Endodermal cell (in vitro differentiated cells): ENCODE measurements at regions not wholly inside any gene's neighbourhood (a gene's known extent, or its start where the extent isn't known, plus 50 kb on each side); places are given as distances from the start of the nearest gene placed in this dataset.
A peak's percentile ranks its signal among the peaks of the same experiment; 100 is the strongest.
"Not testable (repeated sequence)": the region's sequence is repeated elsewhere in the genome, so short reads cannot be mapped to it uniquely, and the experiment has no call there.

ENCODE experiments used
- DNase-seq: peaks from one replicate; pipeline ENCODE4 v3.0.0-alpha.2; 2017
- H3K27ac ChIP-seq: 2 replicates; pipeline ENCODE4 v1.5.1; 2013; ENCODE audit warnings: mild to moderate bottlenecking, low read depth, low read length, moderate library complexity
- H3K27me3 ChIP-seq: 2 replicates; pipeline ENCODE4 v1.6.1; 2013; ENCODE audit warnings: mild to moderate bottlenecking, low read length, moderate library complexity; ENCODE audit not compliant: insufficient read depth, control insufficient read depth, poor library complexity, severe bottlenecking
- H3K36me3 ChIP-seq: 2 replicates; pipeline ENCODE4 v1.7.0; 2013; ENCODE audit warnings: mild to moderate bottlenecking, low read length, moderate library complexity; ENCODE audit not compliant: control insufficient read depth, insufficient read depth
- H3K4me1 ChIP-seq: one replicate; pipeline ENCODE4 v1.7.0; 2013; ENCODE audit warnings: low read length; ENCODE audit not compliant: control insufficient read depth, insufficient read depth
- H3K4me3 ChIP-seq: 2 replicates; pipeline ENCODE4 v1.5.1; 2013; ENCODE audit warnings: mild to moderate bottlenecking, low read length, moderate library complexity
- H3K9ac ChIP-seq: 2 replicates; pipeline ENCODE4 v1.6.1; 2013; ENCODE audit warnings: mild to moderate bottlenecking, low read length, moderate library complexity; ENCODE audit not compliant: poor library complexity, severe bottlenecking; ENCODE audit errors: extremely low read depth
- H3K9me3 ChIP-seq: 2 replicates; pipeline ENCODE4 v1.6.1; 2013; ENCODE audit warnings: mild to moderate bottlenecking, low read length, moderate library complexity; ENCODE audit not compliant: control insufficient read depth
- H3K27ac Mint-ChIP-seq: 2 replicates; pipeline ENCODE4 v1.8.0; 2020; ENCODE audit warnings: mixed read lengths
- H3K27me3 Mint-ChIP-seq: 2 replicates; pipeline ENCODE4 v1.8.0; 2021; ENCODE audit warnings: mild to moderate bottlenecking, mixed read lengths; ENCODE audit not compliant: insufficient read depth
- H3K36me3 Mint-ChIP-seq: 2 replicates; pipeline ENCODE4 v1.8.0; 2020; ENCODE audit warnings: low read depth, mixed read lengths
- H3K4me1 Mint-ChIP-seq: 2 replicates; pipeline ENCODE4 v1.8.0; 2020; ENCODE audit warnings: mixed read lengths
- H3K4me3 Mint-ChIP-seq: 2 replicates; pipeline ENCODE4 v1.8.0; 2020; ENCODE audit warnings: mild to moderate bottlenecking, moderate library complexity, mixed read lengths
- H3K9me3 Mint-ChIP-seq: 2 replicates; pipeline ENCODE4 v1.8.0; 2020; ENCODE audit warnings: mild to moderate bottlenecking, mixed read lengths
- CTCF ChIP-seq: fragments of 200-600 bp; sonication (generic); conservative IDR thresholded peaks from 2 replicates; pipeline ENCODE4 v1.5.0; 2021; ENCODE audit warnings: antibody characterized with exemption, mild to moderate bottlenecking
- WGBS, 2 experiments: methylation state at CpG; one replicate each; pipeline versions ENCODE4 v1.1.5 to v1.1.7; 2013; ENCODE audit warnings: missing lambda C conversion rate in 2 of 2, mixed read lengths in 1 of 2; ENCODE audit not compliant: insufficient coverage in 1 of 2, insufficient read length in 1 of 2; 5-methylcytosine and 5-hydroxymethylcytosine counted together

DNA sequence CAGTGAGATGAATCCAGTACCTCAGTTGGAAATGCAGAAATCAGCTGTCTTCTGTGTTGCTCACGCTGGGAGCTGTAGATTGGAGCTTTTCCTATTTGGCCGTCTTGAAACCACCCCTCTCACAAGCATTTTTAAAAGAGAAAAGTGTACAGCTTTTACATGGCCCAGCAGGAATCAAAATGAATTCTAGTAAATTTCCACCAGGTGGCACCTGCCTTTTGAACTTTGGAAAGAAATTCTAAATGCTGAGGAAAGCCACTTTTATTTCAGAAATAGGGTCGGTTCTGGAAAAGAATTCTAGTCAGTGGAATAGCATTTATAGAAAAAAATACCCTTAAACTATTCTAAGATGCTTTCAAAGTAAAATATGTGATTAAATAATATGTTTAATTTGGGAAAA is 647.8 kb downstream of the CD109 start:
- H3K4me3 Mint-ChIP-seq: no peak overlapping the region
- no peaks in the 10 kb centered on the region for H3K36me3 ChIP-seq

GRCh38 chr6:74343321-74343720 is 647.3 kb downstream of the CD109 start:
- DNase-seq, H3K9ac ChIP-seq, H3K27ac ChIP-seq, H3K4me1 Mint-ChIP-seq, H3K4me3 ChIP-seq, H3K4me1 ChIP-seq, H3K27ac Mint-ChIP-seq, H3K9me3 Mint-ChIP-seq, H3K4me3 Mint-ChIP-seq, H3K36me3 ChIP-seq, H3K36me3 Mint-ChIP-seq, H3K9me3 ChIP-seq, H3K27me3 Mint-ChIP-seq: not testable (repeated sequence)
- H3K27me3 ChIP-seq: peaks cover 22% of the 10 kb centered on the region
- 70 to 84% methylated on average over 3 to 6 of the region's 6 CpGs for WGBS, 2 experiments

More for the DNA sequence above, 647.8 kb downstream of the CD109 start:
- Histone ChIP-seq H3K9ac (no peak overlapping the region), H3K4me1 (no peaks in the 10 kb centered on the region), H3K9me3 (no peaks in the 10 kb centered on the region), H3K27ac (no peak overlapping the region), H3K27me3 (peaks cover 22% of the 10 kb centered on the region), H3K4me3 (no peak overlapping the region)
- TF ChIP-seq CTCF: peak; percentile 47
- Mint-ChIP-seq H3K36me3 (no peaks in the 10 kb centered on the region), H3K27me3 (no peaks in the 10 kb centered on the region), H3K4me1 (no peaks in the 10 kb centered on the region), H3K9me3 (peaks cover 9% of the 10 kb centered on the region), H3K27ac (no peak overlapping the region)
- DNase-seq: no peak
- WGBS, 2 experiments: 92 to 100% methylated on average over 2 of the region's 3 CpGs

- Histone ChIP-seq H3K36me3 (no peaks in the 10 kb centered on the region), H3K4me3 (no peak overlapping the region), H3K27ac (no peak overlapping the region), H3K9me3 (no peaks in the 10 kb centered on the region), H3K9ac (no peak overlapping the region), H3K27me3 (no peaks in the 10 kb centered on the region), H3K4me1 (no peaks in the 10 kb centered on the region)
- H3K4me1 Mint-ChIP-seq: no peaks in the 10 kb centered on the region
- WGBS, 2 experiments: 97% methylated on average over 2 of the region's 2 CpGs; no CpG with 5 or more reads in 1 of the 2 experiments
- DNase-seq: no peak
- no peaks in the 10 kb centered on the region for H3K36me3 Mint-ChIP-seq
- H3K9me3 Mint-ChIP-seq: peaks cover 3% of the 10 kb centered on the region
- no peaks in the 10 kb centered on the region for H3K27me3 Mint-ChIP-seq
- no peak overlapping the region for H3K27ac Mint-ChIP-seq
- no peak for TF ChIP-seq CTCF
- no peak overlapping the region for H3K4me3 Mint-ChIP-seq
These were observed 638.7 kb downstream of the CD109 start for GRCh38 chr6:74334722-74335121.

GRCh38 chr6:74333406-74333805 is 637.4 kb downstream of the CD109 start:
- Mint-ChIP-seq H3K4me1 (no peaks in the 10 kb centered on the region), H3K4me3 (no peak overlapping the region), H3K36me3 (no peaks in the 10 kb centered on the region), H3K27ac (no peak overlapping the region), H3K9me3 (no peaks in the 10 kb centered on the region), H3K27me3 (no peaks in the 10 kb centered on the region)
- no peak for TF ChIP-seq CTCF
- Histone ChIP-seq H3K27me3 (no peaks in the 10 kb centered on the region), H3K27ac (no peak overlapping the region), H3K4me3 (no peak overlapping the region), H3K36me3 (no peaks in the 10 kb centered on the region), H3K4me1 (no peaks in the 10 kb centered on the region), H3K9me3 (no peaks in the 10 kb centered on the region), H3K9ac (no peak overlapping the region)
- DNase-seq: no peak
